ENCODE measurements at regions not wholly inside any gene's neighbourhood (a gene's known extent, or its start where the extent isn't known, plus 50 kb on each side); places are given as distances from the start of the nearest gene placed in this dataset.

- H3K79me2 ChIP-seq (ENCODE audit: insufficient read depth, low read length): no peaks in the 10 kb centered on the region
- no peak overlapping the region for H2AFZ ChIP-seq (ENCODE audit: low read length)
- no peak overlapping the region for H3K4me2 ChIP-seq (ENCODE audit: insufficient read depth, low read length)
- TF ChIP-seq CTCF (IDR thresholded peaks at IDR 0.05; ENCODE audit: extremely low read depth, low read depth, low read length): no peak
- H3K4me3 ChIP-seq (ENCODE audit: insufficient read depth, low read length): no peak overlapping the region
- H3K4me1 ChIP-seq (ENCODE audit: insufficient read depth, low read length): peaks cover 7% of the 10 kb centered on the region
- no peaks in the 10 kb centered on the region for H3K9me3 ChIP-seq (ENCODE audit: low read depth, low read length)
- no peaks in the 10 kb centered on the region for H3K36me3 ChIP-seq (ENCODE audit: insufficient read depth, low read length)
- peak; percentile 54 for DNase-seq (ENCODE audit: insufficient read length, low spot score, missing footprints)
- H4K20me1 ChIP-seq (ENCODE audit: insufficient read depth, low read length): no peaks in the 10 kb centered on the region
- peaks cover 32% of the 10 kb centered on the region for H3K27me3 ChIP-seq (ENCODE audit: insufficient read depth, low read length)
- H3K27ac ChIP-seq (ENCODE audit: low read depth, low read length): no peak overlapping the region
These were observed 92.5 kb downstream of the INHBB start for GRCh38 chr2:120438301-120439066.

GRCh38 chr2:120439067-120439368, 93.1 kb downstream of the INHBB start:
- H3K9me3 ChIP-seq (ENCODE audit: low read depth, low read length): no peaks in the 10 kb centered on the region
- DNase-seq (ENCODE audit: insufficient read length, low spot score, missing footprints): peak; percentile 80
- H3K4me1 ChIP-seq (ENCODE audit: insufficient read depth, low read length): peaks cover 7% of the 10 kb centered on the region
- H3K27me3 ChIP-seq (ENCODE audit: insufficient read depth, low read length): peaks cover 33% of the 10 kb centered on the region
- no peak overlapping the region for H3K4me3 ChIP-seq (ENCODE audit: insufficient read depth, low read length)
- no peak overlapping the region for H2AFZ ChIP-seq (ENCODE audit: low read length)
- H3K36me3 ChIP-seq (ENCODE audit: insufficient read depth, low read length): no peaks in the 10 kb centered on the region
- no peak overlapping the region for H3K4me2 ChIP-seq (ENCODE audit: insufficient read depth, low read length)
- H4K20me1 ChIP-seq (ENCODE audit: insufficient read depth, low read length): no peaks in the 10 kb centered on the region
- H3K27ac ChIP-seq (ENCODE audit: low read depth, low read length): no peak overlapping the region
- no peak for TF ChIP-seq CTCF (IDR thresholded peaks at IDR 0.05; ENCODE audit: extremely low read depth, low read depth, low read length)
- H3K79me2 ChIP-seq (ENCODE audit: insufficient read depth, low read length): no peaks in the 10 kb centered on the region

GRCh38 chr2:120439637-120440384, 93.9 kb downstream of the INHBB start:
- DNase-seq (ENCODE audit: insufficient read length, low spot score, missing footprints): peak; percentile 73
- Histone ChIP-seq H3K27ac (ENCODE audit: low read depth, low read length) (no peak overlapping the region), H3K27me3 (ENCODE audit: insufficient read depth, low read length) (peaks cover 30% of the 10 kb centered on the region), H3K9me3 (ENCODE audit: low read depth, low read length) (no peaks in the 10 kb centered on the region), H4K20me1 (ENCODE audit: insufficient read depth, low read length) (no peaks in the 10 kb centered on the region), H3K4me2 (ENCODE audit: insufficient read depth, low read length) (no peak overlapping the region), H2AFZ (ENCODE audit: low read length) (no peak overlapping the region), H3K4me3 (ENCODE audit: insufficient read depth, low read length) (no peak overlapping the region), H3K79me2 (ENCODE audit: insufficient read depth, low read length) (no peaks in the 10 kb centered on the region), H3K4me1 (ENCODE audit: insufficient read depth, low read length) (peaks cover 7% of the 10 kb centered on the region), H3K36me3 (ENCODE audit: insufficient read depth, low read length) (no peaks in the 10 kb centered on the region)
- TF ChIP-seq CTCF (IDR thresholded peaks at IDR 0.05; ENCODE audit: extremely low read depth, low read depth, low read length): no peak
